ENCODE measurements at regions not wholly inside any gene's neighbourhood (a gene's known extent, or its start where the extent isn't known, plus 50 kb on each side); places are given as distances from the start of the nearest gene placed in this dataset.

GRCh38 chr13:39976481-39976880 lies 321.0 kb downstream of the COG6 start (continued):
- TF ChIP-seq, protein P1, sequence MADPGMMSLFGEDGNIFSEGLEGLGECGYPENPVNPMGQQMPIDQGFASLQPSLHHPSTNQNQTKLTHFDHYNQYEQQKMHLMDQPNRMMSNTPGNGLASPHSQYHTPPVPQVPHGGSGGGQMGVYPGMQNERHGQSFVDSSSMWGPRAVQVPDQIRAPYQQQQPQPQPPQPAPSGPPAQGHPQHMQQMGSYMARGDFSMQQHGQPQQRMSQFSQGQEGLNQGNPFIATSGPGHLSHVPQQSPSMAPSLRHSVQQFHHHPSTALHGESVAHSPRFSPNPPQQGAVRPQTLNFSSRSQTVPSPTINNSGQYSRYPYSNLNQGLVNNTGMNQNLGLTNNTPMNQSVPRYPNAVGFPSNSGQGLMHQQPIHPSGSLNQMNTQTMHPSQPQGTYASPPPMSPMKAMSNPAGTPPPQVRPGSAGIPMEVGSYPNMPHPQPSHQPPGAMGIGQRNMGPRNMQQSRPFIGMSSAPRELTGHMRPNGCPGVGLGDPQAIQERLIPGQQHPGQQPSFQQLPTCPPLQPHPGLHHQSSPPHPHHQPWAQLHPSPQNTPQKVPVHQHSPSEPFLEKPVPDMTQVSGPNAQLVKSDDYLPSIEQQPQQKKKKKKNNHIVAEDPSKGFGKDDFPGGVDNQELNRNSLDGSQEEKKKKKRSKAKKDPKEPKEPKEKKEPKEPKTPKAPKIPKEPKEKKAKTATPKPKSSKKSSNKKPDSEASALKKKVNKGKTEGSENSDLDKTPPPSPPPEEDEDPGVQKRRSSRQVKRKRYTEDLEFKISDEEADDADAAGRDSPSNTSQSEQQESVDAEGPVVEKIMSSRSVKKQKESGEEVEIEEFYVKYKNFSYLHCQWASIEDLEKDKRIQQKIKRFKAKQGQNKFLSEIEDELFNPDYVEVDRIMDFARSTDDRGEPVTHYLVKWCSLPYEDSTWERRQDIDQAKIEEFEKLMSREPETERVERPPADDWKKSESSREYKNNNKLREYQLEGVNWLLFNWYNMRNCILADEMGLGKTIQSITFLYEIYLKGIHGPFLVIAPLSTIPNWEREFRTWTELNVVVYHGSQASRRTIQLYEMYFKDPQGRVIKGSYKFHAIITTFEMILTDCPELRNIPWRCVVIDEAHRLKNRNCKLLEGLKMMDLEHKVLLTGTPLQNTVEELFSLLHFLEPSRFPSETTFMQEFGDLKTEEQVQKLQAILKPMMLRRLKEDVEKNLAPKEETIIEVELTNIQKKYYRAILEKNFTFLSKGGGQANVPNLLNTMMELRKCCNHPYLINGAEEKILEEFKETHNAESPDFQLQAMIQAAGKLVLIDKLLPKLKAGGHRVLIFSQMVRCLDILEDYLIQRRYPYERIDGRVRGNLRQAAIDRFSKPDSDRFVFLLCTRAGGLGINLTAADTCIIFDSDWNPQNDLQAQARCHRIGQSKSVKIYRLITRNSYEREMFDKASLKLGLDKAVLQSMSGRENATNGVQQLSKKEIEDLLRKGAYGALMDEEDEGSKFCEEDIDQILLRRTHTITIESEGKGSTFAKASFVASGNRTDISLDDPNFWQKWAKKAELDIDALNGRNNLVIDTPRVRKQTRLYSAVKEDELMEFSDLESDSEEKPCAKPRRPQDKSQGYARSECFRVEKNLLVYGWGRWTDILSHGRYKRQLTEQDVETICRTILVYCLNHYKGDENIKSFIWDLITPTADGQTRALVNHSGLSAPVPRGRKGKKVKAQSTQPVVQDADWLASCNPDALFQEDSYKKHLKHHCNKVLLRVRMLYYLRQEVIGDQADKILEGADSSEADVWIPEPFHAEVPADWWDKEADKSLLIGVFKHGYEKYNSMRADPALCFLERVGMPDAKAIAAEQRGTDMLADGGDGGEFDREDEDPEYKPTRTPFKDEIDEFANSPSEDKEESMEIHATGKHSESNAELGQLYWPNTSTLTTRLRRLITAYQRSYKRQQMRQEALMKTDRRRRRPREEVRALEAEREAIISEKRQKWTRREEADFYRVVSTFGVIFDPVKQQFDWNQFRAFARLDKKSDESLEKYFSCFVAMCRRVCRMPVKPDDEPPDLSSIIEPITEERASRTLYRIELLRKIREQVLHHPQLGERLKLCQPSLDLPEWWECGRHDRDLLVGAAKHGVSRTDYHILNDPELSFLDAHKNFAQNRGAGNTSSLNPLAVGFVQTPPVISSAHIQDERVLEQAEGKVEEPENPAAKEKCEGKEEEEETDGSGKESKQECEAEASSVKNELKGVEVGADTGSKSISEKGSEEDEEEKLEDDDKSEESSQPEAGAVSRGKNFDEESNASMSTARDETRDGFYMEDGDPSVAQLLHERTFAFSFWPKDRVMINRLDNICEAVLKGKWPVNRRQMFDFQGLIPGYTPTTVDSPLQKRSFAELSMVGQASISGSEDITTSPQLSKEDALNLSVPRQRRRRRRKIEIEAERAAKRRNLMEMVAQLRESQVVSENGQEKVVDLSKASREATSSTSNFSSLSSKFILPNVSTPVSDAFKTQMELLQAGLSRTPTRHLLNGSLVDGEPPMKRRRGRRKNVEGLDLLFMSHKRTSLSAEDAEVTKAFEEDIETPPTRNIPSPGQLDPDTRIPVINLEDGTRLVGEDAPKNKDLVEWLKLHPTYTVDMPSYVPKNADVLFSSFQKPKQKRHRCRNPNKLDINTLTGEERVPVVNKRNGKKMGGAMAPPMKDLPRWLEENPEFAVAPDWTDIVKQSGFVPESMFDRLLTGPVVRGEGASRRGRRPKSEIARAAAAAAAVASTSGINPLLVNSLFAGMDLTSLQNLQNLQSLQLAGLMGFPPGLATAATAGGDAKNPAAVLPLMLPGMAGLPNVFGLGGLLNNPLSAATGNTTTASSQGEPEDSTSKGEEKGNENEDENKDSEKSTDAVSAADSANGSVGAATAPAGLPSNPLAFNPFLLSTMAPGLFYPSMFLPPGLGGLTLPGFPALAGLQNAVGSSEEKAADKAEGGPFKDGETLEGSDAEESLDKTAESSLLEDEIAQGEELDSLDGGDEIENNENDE (IDR thresholded peaks at IDR 0.05; ENCODE audit: low read depth, low read length) = no peak
- TF ChIP-seq RBM22 (IDR thresholded peaks at IDR 0.05; ENCODE audit: low read depth, low read length, poor library complexity, severe bottlenecking) (no peak), MAX (CRISPR knock-in tag; IDR thresholded peaks at IDR 0.05) (no peak), ZNF592 (IDR thresholded peaks at IDR 0.05) (no peak), SNRNP70 (optimal IDR thresholded peaks at IDR 0.05; ENCODE audit: low read depth, low read length) (no peak), ZNF584 (CRISPR knock-in tag; IDR thresholded peaks at IDR 0.05; ENCODE audit: low read depth) (no peak), FOXA1 (IDR thresholded peaks at IDR 0.05; ENCODE audit: borderline replicate concordance) (no peak)
- TF ChIP-seq, protein P2, sequence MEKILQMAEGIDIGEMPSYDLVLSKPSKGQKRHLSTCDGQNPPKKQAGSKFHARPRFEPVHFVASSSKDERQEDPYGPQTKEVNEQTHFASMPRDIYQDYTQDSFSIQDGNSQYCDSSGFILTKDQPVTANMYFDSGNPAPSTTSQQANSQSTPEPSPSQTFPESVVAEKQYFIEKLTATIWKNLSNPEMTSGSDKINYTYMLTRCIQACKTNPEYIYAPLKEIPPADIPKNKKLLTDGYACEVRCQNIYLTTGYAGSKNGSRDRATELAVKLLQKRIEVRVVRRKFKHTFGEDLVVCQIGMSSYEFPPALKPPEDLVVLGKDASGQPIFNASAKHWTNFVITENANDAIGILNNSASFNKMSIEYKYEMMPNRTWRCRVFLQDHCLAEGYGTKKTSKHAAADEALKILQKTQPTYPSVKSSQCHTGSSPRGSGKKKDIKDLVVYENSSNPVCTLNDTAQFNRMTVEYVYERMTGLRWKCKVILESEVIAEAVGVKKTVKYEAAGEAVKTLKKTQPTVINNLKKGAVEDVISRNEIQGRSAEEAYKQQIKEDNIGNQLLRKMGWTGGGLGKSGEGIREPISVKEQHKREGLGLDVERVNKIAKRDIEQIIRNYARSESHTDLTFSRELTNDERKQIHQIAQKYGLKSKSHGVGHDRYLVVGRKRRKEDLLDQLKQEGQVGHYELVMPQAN (IDR thresholded peaks at IDR 0.05; ENCODE audit: borderline replicate concordance) = no peak
